ENCODE measurements at regions not wholly inside any gene's neighbourhood (a gene's known extent, or its start where the extent isn't known, plus 50 kb on each side); places are given as distances from the start of the nearest gene placed in this dataset.

DNA sequence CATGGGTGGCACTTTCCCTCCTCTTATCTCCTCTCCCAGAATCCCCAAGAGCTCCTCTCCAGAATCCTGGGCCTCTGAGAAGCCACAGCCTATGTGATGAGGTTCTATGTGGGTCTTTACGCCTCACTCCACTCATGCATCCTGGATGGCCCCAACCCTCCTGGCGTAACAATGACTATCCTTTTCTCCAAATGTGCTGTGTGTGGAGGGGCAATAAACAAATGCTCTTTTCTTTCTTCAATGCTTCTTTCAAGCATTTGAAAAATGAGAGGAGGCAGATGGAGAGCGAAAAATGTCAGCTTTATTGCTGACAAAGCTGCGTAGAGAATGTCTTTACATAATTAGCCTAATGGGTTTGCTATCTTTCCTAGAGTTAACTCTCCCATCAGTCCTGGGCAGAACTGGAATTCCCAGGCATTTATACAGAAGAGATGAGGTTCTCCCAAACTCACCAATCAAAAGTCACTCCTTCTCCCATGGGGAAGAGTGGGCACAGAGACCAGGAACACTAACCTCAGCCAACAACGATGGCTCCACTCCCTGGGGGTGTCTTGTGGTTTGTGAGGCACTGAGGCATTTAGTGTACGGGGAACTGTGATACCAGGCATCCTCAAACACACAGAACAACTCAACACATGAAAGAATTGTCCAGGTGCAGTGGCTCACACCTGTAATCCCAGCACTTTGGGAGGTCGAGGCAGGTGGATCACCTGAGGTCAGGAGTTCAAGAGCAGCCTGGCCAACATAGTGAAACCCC lies 118.9 kb upstream of the SLC34A2 start:
- TF ChIP-seq EZH2 (IDR thresholded peaks at IDR 0.05; ENCODE audit: insufficient read depth, poor library complexity, severe bottlenecking) (no peak), EZH2phosphoT487 (IDR thresholded peaks at IDR 0.05; ENCODE audit: insufficient read depth, low read depth) (no peak)

Measured in GM23248 (cell line).